ENCODE measurements at regions not wholly inside any gene's neighbourhood (a gene's known extent, or its start where the extent isn't known, plus 50 kb on each side); places are given as distances from the start of the nearest gene placed in this dataset.

DNA sequence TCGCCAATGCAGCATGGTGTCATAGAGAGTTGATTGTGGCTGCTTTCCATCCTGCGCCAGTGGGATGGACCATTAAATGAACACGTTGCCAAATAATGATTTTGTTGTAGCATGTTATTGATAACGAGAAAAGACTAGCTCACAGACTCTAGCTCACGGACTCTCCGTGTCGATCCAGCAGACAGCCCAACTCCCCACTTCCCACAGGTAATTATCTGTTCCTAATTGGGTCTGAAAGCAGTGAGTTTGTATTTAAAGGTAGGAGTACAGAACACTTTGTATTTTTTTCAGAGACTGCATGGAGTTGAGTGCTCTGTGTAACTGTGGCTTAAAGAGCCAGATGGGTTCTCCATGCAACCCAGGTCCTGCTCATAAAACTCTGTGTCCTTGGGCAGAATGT, 1250.5 kb downstream of the TYW1 start:
- no peak overlapping the region for H3K4me3 ChIP-seq
- H3K27ac ChIP-seq = no peak overlapping the region
- no peaks in the 10 kb centered on the region for H3K27me3 ChIP-seq
- 73 to 93% (median 86%) methylated on average over 7 of the region's 7 CpGs for WGBS, 5 donors
- no peaks in the 10 kb centered on the region for H3K4me1 ChIP-seq
- intact Hi-C loops (cut with DNase I; ENCODE audit: low total_unique reads) = no loop called here
- no peaks in the 10 kb centered on the region for H3K36me3 ChIP-seq
- peaks cover 0 to 6% (median under 1%) of the 10 kb centered on the region in 4 donors for H3K9me3 ChIP-seq
- TF ChIP-seq POLR2A (IDR thresholded peaks at IDR 0.05) (no peak), POLR2AphosphoS5 (IDR thresholded peaks at IDR 0.05) (no peak), EP300 (IDR thresholded peaks at IDR 0.05) (no peak)
- TF ChIP-seq, protein P1, sequence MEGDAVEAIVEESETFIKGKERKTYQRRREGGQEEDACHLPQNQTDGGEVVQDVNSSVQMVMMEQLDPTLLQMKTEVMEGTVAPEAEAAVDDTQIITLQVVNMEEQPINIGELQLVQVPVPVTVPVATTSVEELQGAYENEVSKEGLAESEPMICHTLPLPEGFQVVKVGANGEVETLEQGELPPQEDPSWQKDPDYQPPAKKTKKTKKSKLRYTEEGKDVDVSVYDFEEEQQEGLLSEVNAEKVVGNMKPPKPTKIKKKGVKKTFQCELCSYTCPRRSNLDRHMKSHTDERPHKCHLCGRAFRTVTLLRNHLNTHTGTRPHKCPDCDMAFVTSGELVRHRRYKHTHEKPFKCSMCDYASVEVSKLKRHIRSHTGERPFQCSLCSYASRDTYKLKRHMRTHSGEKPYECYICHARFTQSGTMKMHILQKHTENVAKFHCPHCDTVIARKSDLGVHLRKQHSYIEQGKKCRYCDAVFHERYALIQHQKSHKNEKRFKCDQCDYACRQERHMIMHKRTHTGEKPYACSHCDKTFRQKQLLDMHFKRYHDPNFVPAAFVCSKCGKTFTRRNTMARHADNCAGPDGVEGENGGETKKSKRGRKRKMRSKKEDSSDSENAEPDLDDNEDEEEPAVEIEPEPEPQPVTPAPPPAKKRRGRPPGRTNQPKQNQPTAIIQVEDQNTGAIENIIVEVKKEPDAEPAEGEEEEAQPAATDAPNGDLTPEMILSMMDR (IDR thresholded peaks at IDR 0.05) = no peak
- no peak for DNase-seq

DNA sequence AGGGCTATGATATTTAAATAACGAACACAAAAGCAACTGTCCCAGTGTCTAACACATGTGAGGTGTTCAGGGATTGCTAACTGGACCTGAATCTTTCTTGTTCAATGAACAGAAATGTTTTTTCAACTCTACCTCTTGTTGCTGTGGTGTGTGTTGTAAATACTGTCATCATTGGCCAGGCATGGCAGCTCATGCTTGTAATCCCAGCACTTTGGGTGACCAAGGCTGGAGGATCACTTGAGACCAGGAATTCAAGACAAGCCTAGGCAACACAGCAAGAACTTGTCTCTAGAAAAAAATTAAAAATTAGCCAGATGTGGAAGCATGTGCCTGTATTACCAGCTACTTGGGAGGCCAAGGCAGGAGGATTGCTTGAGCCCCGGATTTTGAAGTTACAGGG, 1250.9 kb downstream of the TYW1 start:
- Histone ChIP-seq H3K9me3 (peaks cover 0 to 6% (median 0%) of the 10 kb centered on the region in 4 donors), H3K27me3 (no peaks in the 10 kb centered on the region), H3K4me1 (no peaks in the 10 kb centered on the region), H3K4me3 (no peak overlapping the region), H3K27ac (no peak overlapping the region), H3K36me3 (no peaks in the 10 kb centered on the region)
- DNase-seq = no peak
- intact Hi-C loops (cut with DNase I; ENCODE audit: low total_unique reads) = no loop called here
- 64 to 79% (median 69%) methylated on average over 2 of the region's 2 CpGs for WGBS, 5 donors
- TF ChIP-seq POLR2AphosphoS5 (IDR thresholded peaks at IDR 0.05) (no peak), EP300 (IDR thresholded peaks at IDR 0.05) (no peak), POLR2A (IDR thresholded peaks at IDR 0.05) (no peak)
- TF ChIP-seq, protein P1 (IDR thresholded peaks at IDR 0.05) = no peak

DNA sequence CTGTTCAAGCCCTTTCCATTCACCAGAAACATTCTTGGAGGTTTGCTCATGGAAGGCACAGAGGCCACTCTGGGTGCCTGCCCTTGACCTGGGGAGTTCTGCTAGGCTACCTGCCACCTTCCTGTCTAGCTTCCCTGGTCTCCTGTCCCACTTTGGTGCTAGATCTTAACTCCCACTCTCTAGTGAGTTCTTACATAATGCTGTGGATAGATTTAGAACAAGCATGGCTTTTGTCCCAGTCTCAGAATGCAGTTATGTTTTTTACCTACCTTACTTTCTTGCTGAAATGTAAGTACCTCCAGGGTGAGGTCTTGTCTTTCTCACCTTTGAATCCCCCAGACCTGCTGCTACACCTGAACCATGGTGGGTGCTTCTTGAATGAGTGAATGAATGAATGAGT, 1252.3 kb downstream of the TYW1 start:
- Histone ChIP-seq H3K36me3 (no peaks in the 10 kb centered on the region), H3K27ac (no peak overlapping the region), H3K4me1 (no peaks in the 10 kb centered on the region), H3K27me3 (no peaks in the 10 kb centered on the region), H3K4me3 (no peak overlapping the region), H3K9me3 (peaks cover 0 to 6% (median 0%) of the 10 kb centered on the region in 4 donors)
- TF ChIP-seq POLR2AphosphoS5 (IDR thresholded peaks at IDR 0.05) (no peak), POLR2A (IDR thresholded peaks at IDR 0.05) (no peak), EP300 (IDR thresholded peaks at IDR 0.05) (no peak)
- TF ChIP-seq, protein P1 (IDR thresholded peaks at IDR 0.05) = no peak
- intact Hi-C loops (cut with DNase I; ENCODE audit: low total_unique reads) = no loop called here
- no peak for DNase-seq

DNA sequence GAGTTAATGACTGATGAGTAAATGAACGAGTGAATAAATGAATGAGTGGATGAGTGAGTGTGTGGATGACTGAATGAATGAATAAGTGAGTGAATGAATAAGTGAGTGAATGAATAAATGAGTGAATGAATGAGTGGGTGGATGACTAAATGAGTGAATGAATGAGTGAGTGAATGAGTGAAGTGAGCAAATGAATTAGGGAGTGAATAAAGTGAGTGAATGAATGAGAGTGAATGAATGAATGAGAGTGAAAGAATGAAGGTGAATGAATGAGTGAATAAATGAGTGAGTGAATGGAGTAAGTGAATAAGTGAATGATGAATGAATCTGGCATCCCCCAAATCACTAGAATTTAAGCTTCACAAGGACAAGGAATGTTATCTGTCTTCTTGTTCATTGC, 1253.0 kb downstream of the TYW1 start:
- Histone ChIP-seq H3K27ac (no peak overlapping the region), H3K36me3 (no peaks in the 10 kb centered on the region), H3K27me3 (no peaks in the 10 kb centered on the region), H3K4me1 (no peaks in the 10 kb centered on the region), H3K9me3 (peaks cover 0 to 6% (median 0%) of the 10 kb centered on the region in 4 donors), H3K4me3 (no peak overlapping the region)
- no peak for TF ChIP-seq EP300 (IDR thresholded peaks at IDR 0.05)
- TF ChIP-seq POLR2AphosphoS5 (IDR thresholded peaks at IDR 0.05) = no peak
- TF ChIP-seq, protein P1 (IDR thresholded peaks at IDR 0.05) = no peak
- TF ChIP-seq POLR2A (IDR thresholded peaks at IDR 0.05) = no peak
- DNase-seq = no peak
- intact Hi-C loops (cut with DNase I; ENCODE audit: low total_unique reads) = no loop called here
- 69 to 87% (median 81%) methylated on average over 1 of the region's 1 CpG for WGBS, 5 donors
